GM19463 (cell line): ENCODE measurements at regions not wholly inside any gene's neighbourhood (a gene's known extent, or its start where the extent isn't known, plus 50 kb on each side); places are given as distances from the start of the nearest gene placed in this dataset.
"Not testable (repeated sequence)": the region's sequence is repeated elsewhere in the genome, so short reads cannot be mapped to it uniquely, and the experiment has no call there.

Experiments used
- ATAC-seq: cut with Tn5 transposase; IDR thresholded peaks from one replicate; pipeline ENCODE4 v1.9.1; 2021; ENCODE audit warnings: mild to moderate bottlenecking, moderate library complexity; ENCODE audit not compliant: unreplicated experiment

- ATAC-seq: no peak
Measured at GRCh38 chr12:60231976-60232907, 636.4 kb downstream of the SLC16A7 start.

DNA sequence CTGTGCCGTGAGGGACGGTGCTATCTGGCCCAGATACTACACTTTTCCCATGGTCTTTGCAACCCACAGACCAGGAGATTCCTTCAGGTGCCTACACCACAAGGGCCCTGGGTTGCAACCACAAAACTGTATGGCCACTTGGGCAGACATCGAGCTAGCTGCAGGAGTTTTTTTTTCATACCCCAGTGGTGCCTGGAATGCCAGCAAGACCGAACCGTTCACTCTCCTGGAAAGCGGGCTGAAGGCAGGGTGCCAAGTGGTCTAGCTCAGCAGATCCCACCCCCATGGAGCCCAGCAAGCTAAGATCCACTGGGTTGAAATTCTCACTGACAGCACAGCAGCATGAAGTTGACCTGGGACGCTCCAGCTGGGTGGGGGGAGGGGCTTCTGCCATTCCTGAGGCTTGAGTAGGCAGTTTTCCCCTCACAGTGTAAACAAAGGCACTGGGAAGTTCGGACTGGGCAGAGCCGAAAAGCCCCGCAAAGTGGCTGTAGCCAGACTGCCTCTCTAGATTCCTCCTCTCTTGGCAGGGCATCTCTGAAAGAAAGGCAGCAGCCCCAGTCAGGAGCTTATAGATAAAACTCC lies 638.9 kb downstream of the SLC16A7 start:
- not testable (repeated sequence) for ATAC-seq

- no peak for ATAC-seq
Measured at GRCh38 chr12:60235261-60235660, 639.4 kb downstream of the SLC16A7 start.

GRCh38 chr12:60236416-60236815 lies 640.6 kb downstream of the SLC16A7 start:
- ATAC-seq: not testable (repeated sequence)

DNA sequence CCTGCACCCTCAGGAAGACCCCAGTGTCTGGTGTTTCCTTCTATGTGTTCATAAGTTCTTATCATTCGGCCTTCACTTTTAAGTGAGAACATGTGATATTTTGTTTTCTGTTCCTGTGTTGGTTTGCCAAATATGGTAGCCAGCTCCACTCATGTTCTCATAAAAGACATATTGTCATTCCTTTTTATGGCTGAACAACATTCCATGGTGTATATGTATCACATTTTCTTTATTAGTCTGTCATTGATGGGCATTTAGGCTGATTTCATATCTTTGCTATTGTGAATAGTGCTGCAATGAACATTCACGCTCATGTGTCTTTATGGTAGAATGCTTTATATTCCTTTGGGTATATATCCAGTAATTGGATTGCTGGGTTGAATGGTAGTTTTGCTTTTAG lies 645.1 kb downstream of the SLC16A7 start:
- ATAC-seq: no peak

DNA sequence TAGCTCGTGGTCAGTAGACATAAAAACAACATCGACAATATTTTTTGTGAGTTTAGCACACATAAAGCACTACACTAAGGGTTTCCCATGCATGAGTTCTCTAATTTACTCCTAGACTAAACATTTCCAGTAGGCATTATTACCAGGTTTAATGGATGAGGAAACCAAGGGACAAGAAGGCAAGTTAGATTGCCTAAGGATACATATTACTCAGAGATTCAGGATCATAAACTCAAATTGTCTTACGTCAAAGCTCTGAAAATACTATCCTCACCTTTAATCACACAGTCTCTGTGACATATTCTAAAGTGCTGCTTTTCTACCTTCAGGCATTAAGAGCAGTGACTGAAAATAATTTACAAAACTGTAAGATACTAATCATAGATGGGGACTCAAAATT lies 655.3 kb downstream of the SLC16A7 start:
- ATAC-seq: no peak

DNA sequence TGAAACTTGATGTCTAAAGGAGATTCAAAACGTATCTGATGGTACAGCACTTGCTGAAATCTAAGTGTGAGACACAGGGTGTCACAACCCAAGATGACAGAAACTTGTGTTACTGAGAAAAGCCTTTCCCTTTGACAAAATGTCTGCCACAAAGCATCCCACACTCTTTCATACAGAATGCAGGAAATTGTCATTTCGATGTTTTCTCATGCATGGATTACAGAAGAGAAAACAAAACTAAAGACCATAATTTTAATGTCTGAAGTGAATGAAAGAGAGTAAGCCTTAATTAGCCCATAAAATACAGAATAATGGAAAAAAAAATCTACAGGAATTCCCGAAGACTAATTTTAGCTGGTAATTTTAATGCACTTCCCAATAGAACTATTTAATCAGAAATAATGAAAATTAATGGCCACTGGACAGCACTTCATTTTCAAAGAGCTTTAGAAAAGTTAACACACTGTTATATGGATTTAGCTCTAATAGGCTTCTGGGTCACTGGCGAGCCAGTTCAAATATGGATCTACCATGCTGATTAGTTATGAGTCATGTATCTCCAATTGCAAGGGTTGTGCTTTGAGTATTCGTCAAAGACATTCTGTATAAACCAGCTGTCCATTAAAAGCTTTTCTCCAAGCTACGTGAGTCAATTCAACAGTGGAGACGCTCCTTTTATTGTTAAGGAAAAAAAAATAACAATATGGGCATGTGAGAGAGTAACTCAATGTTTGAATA lies 656.7 kb downstream of the SLC16A7 start:
- no peak for ATAC-seq

DNA sequence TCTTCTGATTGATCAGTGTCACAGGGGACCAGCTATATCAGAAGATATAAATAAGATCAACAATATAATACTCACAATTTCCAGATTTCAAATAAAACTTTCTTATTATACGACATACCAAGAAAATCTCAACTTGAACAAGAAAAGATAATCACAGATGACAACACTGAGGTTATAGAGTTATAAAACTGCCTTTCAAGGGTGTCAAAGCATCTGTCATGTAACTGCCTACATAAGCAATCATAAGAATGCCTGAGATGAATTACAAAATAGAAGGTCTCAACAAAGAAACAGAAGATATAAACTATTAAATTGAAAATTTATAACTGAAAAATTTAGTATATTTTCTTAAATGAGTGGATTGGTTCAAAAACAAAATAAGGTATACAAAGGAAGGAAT lies 659.2 kb downstream of the SLC16A7 start:
- no peak for ATAC-seq

GRCh38 chr12:60257063-60257462 lies 661.2 kb downstream of the SLC16A7 start:
- ATAC-seq: no peak

GRCh38 chr12:60259225-60259624 lies 663.4 kb downstream of the SLC16A7 start:
- ATAC-seq: no peak

- no peak for ATAC-seq
Measured at GRCh38 chr12:60262378-60262777, 666.5 kb downstream of the SLC16A7 start.

DNA sequence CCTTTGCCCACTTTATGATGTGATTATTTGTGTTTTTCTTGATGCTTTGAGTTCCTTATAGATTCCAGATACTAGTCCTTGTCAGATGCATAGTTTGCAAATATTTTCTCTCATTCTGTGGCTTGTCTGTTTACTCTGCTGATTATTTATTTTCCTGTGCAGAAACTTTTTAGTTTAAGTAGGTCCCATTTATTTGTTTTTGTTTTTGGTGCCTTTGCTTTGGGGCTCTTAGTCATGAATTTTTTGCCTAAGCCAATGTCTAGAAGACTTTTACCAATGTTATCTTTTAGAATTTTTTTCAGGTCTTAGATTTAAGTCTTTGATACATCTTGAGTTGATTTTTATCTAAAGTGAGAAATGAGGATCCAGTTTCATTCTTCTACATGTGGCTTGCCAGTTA lies 667.3 kb downstream of the SLC16A7 start:
- ATAC-seq: no peak

DNA sequence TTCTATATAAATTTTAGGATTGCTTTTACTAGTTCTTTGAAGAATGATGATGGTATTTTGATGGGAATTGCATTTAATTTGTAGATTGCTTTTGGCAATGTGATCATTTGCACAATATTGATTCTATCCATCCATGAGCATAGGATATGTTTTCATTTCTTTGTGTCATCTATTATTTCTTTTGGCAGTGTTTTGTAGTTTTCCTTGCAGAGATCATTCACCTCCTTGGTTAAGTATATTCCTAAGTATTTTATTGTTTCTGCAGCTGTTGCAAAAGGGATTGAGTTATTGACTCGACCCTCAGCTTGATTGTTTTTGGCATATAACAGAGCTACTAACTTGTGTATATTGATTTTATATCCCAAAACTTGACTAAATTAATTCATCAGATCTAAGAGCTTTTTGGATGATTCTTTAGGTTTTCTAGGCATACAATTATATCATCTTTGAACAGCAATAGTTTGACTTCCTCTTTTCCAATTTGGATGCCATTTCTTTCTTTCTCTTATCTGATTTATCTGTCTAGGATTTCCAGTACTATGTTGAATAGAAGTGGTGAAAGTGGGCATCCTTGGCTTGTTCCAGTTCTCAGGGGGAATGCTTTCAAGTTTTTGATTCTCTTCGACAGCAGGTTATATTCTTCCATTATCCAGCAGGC lies 668.1 kb downstream of the SLC16A7 start:
- no peak for ATAC-seq

GRCh38 chr12:60265741-60266140 lies 669.9 kb downstream of the SLC16A7 start:
- no peak for ATAC-seq

DNA sequence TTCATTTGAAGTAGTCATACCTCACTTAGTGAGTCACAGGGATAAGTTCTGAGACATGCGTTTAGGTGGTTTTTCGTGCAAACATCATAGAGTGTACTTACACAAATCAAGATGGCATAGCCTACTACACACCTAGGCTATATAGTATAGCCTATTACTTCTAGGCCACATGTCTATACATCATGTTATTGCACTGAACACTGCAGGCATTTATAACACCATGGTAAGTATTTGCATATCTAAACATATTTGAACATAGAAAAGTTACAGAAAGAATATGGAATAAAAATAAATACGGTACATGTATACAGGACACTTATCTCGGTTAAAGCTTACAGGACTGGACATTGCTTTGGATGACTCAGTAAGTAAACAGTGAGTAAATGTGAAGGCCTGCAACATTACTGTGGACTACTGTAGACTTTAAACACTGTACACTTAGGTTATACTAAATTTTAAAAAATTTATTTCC lies 670.6 kb downstream of the SLC16A7 start:
- no peak for ATAC-seq

DNA sequence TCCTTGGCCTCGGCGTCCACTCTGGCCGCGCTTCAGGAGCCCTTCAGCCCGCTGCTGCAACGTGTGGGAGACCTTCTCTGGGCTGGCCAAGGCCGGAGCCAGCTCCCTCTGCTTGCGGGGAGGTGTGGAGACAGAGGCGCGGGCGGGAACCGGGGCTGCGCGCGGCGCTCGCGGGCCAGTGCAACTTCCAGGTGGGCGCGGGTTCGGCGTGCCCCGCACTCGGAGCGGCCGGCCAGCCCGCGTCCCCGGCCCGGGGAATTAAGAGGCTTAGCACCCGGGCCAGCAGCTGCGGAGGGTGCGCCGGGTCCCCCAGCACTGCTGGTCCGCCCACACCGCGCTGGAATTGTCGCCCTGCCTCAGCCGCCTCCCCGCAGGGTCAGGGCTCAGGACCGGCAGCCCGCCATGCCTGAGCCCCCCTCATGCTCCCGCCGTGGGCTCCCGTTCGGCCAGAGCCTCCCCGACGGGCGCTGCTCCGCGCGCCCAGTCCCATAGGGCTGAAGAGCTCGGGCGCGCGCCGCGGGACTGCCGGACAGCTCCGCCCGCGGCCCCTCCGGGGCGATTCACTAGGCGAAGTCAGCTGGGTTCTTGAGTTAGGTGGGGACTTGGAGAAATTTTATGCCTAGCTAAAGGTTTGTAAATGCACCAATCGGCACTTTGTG lies 673.9 kb downstream of the SLC16A7 start:
- no peak for ATAC-seq

GRCh38 chr12:60271816-60272215 lies 676.0 kb downstream of the SLC16A7 start:
- ATAC-seq: no peak

GRCh38 chr12:60278209-60278608 lies 682.4 kb downstream of the SLC16A7 start:
- no peak for ATAC-seq

- no peak for ATAC-seq
Measured at GRCh38 chr12:60279221-60279620, 683.4 kb downstream of the SLC16A7 start.

DNA sequence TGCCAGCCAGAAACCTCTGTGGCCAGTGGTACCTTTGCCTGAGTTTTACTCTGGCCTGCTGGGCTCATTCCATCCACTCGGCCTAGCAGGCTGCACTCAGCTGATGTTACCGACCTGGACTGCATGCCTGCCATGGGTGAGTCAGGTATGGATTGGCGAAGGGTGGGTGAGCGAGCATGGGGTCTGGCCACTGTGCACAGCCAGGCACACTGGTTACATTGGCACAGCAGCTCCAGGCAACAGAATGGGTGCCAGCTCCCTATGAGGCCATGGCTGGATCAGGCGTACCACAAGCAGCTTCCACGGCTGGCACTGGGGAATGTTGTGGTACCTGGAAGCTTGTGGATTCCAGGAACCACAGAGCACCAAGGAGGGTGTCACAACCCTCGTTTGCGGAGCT lies 685.7 kb downstream of the SLC16A7 start:
- no peak for ATAC-seq

DNA sequence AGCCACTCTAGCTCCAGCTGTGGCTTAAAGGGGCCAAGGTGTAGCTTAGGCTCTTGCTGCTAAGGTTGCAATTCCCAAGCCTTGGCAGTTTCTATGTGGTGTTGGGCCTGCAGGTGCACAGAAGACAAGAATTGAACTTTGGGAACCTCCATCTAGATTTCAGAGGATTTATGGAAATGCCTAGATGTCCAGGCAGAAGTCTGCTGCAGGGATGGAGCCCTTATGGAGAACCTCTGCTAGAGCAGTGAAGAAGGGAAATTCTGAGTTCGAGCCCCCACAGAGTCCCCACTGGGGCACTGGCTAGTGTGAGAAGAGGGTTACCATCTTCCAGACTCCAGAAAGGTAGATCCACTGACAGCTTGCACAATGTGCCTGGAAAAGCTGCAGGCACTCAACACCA lies 694.7 kb downstream of the SLC16A7 start:
- ATAC-seq: no peak
